GM12891 (cell line): ENCODE measurements at regions not wholly inside any gene's neighbourhood (a gene's known extent, or its start where the extent isn't known, plus 50 kb on each side); places are given as distances from the start of the nearest gene placed in this dataset.

Source experiments
- POLR2A ChIP-seq: IDR thresholded peaks from 2 replicates; pipeline ENCODE4 v1.6.1; 2011; ENCODE audit warnings: low read depth, low read length, control low read depth
- POLR2AphosphoS5 ChIP-seq: IDR thresholded peaks from 2 replicates; pipeline ENCODE4 v1.6.1; 2011; ENCODE audit warnings: low read depth, low read length, control low read depth
- TAF1 ChIP-seq: IDR thresholded peaks from 2 replicates; pipeline ENCODE4 v1.6.1; 2011; ENCODE audit warnings: low read depth, low read length, control low read depth

DNA sequence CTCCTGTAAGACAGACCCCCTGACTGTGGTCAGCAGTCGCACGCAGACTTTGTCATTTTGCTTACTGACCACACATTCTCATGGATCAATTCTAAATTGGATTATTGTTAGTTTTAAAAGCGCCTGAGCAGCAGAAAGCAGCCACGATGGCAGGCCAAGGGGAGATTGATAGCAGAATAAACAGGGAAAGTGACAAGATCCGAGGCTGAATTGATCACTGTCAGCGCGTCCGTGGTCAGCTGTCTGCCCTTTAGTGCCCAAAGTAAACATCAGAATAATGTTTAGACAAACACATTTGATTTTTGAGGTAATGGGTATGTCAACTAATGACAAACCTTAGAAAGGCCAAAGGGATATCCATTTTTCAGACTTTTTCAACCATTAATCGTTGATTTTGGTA, 426.8 kb downstream of the SETD4 start:
- no peak for TF ChIP-seq POLR2A
- no peak for TF ChIP-seq POLR2AphosphoS5
- TF ChIP-seq TAF1: no peak
